GM21737 (cell line): ENCODE measurements at regions not wholly inside any gene's neighbourhood (a gene's known extent, or its start where the extent isn't known, plus 50 kb on each side); places are given as distances from the start of the nearest gene placed in this dataset.

Experiments used
- ATAC-seq: cut with Tn5 transposase; IDR thresholded peaks from one replicate; pipeline ENCODE4 v1.9.1; 2021; ENCODE audit warnings: mild to moderate bottlenecking, moderate library complexity; ENCODE audit not compliant: unreplicated experiment

GRCh38 chr6:42512579-42512978 is 51.2 kb upstream of the UBR2 start:
- no peak for ATAC-seq

- ATAC-seq = no peak
Measured at GRCh38 chr6:42511803-42512422, 51.9 kb upstream of the UBR2 start.

- no peak for ATAC-seq
Measured at GRCh38 chr6:42510795-42511194, 53.0 kb upstream of the UBR2 start.

GRCh38 chr6:42509765-42510164 is 54.1 kb upstream of the UBR2 start:
- no peak for ATAC-seq

GRCh38 chr6:42509256-42509655 is 54.6 kb upstream of the UBR2 start:
- ATAC-seq = no peak

- no peak for ATAC-seq
Measured at GRCh38 chr6:42507901-42508300, 55.9 kb upstream of the UBR2 start.

- peak; percentile 42 for ATAC-seq
Measured at GRCh38 chr6:42507195-42507594, 55.5 kb upstream of the TRERF1 start.

GRCh38 chr6:42506070-42506469 is 54.3 kb upstream of the TRERF1 start:
- no peak for ATAC-seq

GRCh38 chr6:42505385-42505718 is 53.6 kb upstream of the TRERF1 start:
- no peak for ATAC-seq

GRCh38 chr6:42503894-42504293 is 52.2 kb upstream of the TRERF1 start:
- ATAC-seq = no peak

- no peak for ATAC-seq
Measured at GRCh38 chr6:42502990-42503389, 51.3 kb upstream of the TRERF1 start.

- ATAC-seq = no peak
Measured at GRCh38 chr6:42502127-42502526, 50.4 kb upstream of the TRERF1 start.
